ENCODE measurements at regions not wholly inside any gene's neighbourhood (a gene's known extent, or its start where the extent isn't known, plus 50 kb on each side); places are given as distances from the start of the nearest gene placed in this dataset.
"Not testable (repeated sequence)": the region's sequence is repeated elsewhere in the genome, so short reads cannot be mapped to it uniquely, and the experiment has no call there.

DNA sequence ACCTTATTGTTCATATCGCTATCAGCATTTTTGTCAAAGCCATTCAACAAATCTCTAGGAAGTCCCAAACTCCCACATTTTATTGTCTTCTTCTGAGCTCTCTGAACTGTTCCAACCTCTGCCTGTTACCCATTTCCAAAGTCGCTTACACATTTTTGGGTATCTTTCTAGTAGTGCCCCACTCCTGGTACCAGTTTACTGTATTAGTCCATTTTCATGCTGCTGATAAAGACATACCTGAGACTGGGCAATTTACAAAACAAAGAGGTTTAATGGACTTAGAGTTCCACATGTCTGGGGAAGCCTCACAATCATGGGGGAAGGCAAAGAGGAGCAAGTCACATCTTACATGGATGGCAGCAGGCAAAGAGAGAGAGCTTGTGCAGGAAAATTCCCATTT lies 192.2 kb upstream of the SPAG17 start:
- TF ChIP-seq, protein P1, sequence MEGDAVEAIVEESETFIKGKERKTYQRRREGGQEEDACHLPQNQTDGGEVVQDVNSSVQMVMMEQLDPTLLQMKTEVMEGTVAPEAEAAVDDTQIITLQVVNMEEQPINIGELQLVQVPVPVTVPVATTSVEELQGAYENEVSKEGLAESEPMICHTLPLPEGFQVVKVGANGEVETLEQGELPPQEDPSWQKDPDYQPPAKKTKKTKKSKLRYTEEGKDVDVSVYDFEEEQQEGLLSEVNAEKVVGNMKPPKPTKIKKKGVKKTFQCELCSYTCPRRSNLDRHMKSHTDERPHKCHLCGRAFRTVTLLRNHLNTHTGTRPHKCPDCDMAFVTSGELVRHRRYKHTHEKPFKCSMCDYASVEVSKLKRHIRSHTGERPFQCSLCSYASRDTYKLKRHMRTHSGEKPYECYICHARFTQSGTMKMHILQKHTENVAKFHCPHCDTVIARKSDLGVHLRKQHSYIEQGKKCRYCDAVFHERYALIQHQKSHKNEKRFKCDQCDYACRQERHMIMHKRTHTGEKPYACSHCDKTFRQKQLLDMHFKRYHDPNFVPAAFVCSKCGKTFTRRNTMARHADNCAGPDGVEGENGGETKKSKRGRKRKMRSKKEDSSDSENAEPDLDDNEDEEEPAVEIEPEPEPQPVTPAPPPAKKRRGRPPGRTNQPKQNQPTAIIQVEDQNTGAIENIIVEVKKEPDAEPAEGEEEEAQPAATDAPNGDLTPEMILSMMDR (IDR thresholded peaks at IDR 0.05), result not testable (repeated sequence)
- not testable (repeated sequence) for TF ChIP-seq POLR2A (IDR thresholded peaks at IDR 0.05)
